GM19099 (cell line): ENCODE measurements at regions not wholly inside any gene's neighbourhood (a gene's known extent, or its start where the extent isn't known, plus 50 kb on each side); places are given as distances from the start of the nearest gene placed in this dataset.

Experiments
- POLR2A ChIP-seq: IDR thresholded peaks from 3 replicates; pipeline ENCODE4 v1.6.1; 2011; ENCODE audit warnings: low read depth; ENCODE audit not compliant: insufficient read length; ENCODE audit errors: extremely low read depth

GRCh38 chr1:186620566-186621350 lies 59.5 kb downstream of the PTGS2 start:
- no peak for TF ChIP-seq POLR2A

- TF ChIP-seq POLR2A = peak; percentile 24
Observed at GRCh38 chr1:186618401-186619170, 61.6 kb downstream of the PTGS2 start.

GRCh38 chr1:186617926-186618325 lies 62.3 kb downstream of the PTGS2 start:
- TF ChIP-seq POLR2A = no peak

- no peak for TF ChIP-seq POLR2A
Observed at GRCh38 chr1:186616511-186616910, 63.7 kb downstream of the PTGS2 start.

- TF ChIP-seq POLR2A = no peak
Observed at GRCh38 chr1:186615332-186615731, 64.9 kb downstream of the PTGS2 start.

GRCh38 chr1:186611156-186611555 lies 69.1 kb downstream of the PTGS2 start:
- no peak for TF ChIP-seq POLR2A

- no peak for TF ChIP-seq POLR2A
Observed at GRCh38 chr1:186609183-186609582, 71.0 kb downstream of the PTGS2 start.

GRCh38 chr1:186605762-186606350 lies 74.4 kb downstream of the PTGS2 start:
- no peak for TF ChIP-seq POLR2A

- no peak for TF ChIP-seq POLR2A
Observed at GRCh38 chr1:186595969-186596368, 84.3 kb downstream of the PTGS2 start.

GRCh38 chr1:186578325-186579016 lies 101.8 kb downstream of the PTGS2 start:
- no peak for TF ChIP-seq POLR2A

GRCh38 chr1:186577633-186578032 lies 102.6 kb downstream of the PTGS2 start:
- TF ChIP-seq POLR2A = no peak

GRCh38 chr1:186577216-186577615 lies 103.0 kb downstream of the PTGS2 start:
- no peak for TF ChIP-seq POLR2A

- TF ChIP-seq POLR2A = no peak
Observed at GRCh38 chr1:186575348-186575747, 104.9 kb downstream of the PTGS2 start.

GRCh38 chr1:186574926-186575325 lies 105.3 kb downstream of the PTGS2 start:
- TF ChIP-seq POLR2A = no peak

- no peak for TF ChIP-seq POLR2A
Observed at GRCh38 chr1:186572509-186572908, 107.7 kb downstream of the PTGS2 start.
